ENCODE measurements at regions not wholly inside any gene's neighbourhood (a gene's known extent, or its start where the extent isn't known, plus 50 kb on each side); places are given as distances from the start of the nearest gene placed in this dataset.

DNA sequence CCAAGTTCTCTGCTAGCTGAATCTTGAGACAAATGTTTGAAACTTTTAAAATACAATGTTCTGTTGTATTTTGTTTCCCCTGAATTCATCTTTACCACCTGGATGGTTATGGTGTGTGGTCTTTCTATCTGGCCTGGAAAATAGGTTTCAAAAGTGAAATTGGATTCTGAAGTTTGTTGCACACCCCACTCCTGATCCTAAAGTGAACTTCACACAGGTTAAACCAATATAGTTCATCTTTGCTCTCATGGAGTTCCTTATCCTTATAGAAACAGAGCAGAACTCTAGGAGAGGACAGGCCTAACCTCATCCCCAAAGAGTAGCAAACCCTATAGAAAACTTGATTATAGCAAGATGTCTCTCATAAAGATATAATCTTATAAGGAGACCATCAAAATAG is 179.4 kb upstream of the BCL6 start:
- TF ChIP-seq, protein P1, sequence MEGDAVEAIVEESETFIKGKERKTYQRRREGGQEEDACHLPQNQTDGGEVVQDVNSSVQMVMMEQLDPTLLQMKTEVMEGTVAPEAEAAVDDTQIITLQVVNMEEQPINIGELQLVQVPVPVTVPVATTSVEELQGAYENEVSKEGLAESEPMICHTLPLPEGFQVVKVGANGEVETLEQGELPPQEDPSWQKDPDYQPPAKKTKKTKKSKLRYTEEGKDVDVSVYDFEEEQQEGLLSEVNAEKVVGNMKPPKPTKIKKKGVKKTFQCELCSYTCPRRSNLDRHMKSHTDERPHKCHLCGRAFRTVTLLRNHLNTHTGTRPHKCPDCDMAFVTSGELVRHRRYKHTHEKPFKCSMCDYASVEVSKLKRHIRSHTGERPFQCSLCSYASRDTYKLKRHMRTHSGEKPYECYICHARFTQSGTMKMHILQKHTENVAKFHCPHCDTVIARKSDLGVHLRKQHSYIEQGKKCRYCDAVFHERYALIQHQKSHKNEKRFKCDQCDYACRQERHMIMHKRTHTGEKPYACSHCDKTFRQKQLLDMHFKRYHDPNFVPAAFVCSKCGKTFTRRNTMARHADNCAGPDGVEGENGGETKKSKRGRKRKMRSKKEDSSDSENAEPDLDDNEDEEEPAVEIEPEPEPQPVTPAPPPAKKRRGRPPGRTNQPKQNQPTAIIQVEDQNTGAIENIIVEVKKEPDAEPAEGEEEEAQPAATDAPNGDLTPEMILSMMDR (IDR thresholded peaks at IDR 0.05 in 4 of 5, conservative IDR thresholded peaks at IDR 0.05 in 1 of 5), result no peak
- TF ChIP-seq POLR2A (IDR thresholded peaks at IDR 0.05), result no peak

All from gastrocnemius medialis (tissue), 4 donors.